GM12891 (cell line): ENCODE measurements at regions not wholly inside any gene's neighbourhood (a gene's known extent, or its start where the extent isn't known, plus 50 kb on each side); places are given as distances from the start of the nearest gene placed in this dataset.
"Not testable (repeated sequence)": the region's sequence is repeated elsewhere in the genome, so short reads cannot be mapped to it uniquely, and the experiment has no call there.

ENCODE experiments used
- DNase-seq: peaks from one replicate; pipeline ENCODE4 v3.0.0; 2011; ENCODE audit warnings: low spot score; ENCODE audit not compliant: insufficient read length
- FAIRE-seq: peaks from 2 replicates; lab custom pipeline; 2011; peaks lifted over from hg19 to GRCh38; lab: Jason Lieb, UNC
- PAX5 ChIP-seq: IDR thresholded peaks from 2 replicates; pipeline ENCODE4 v1.6.1; 2011; ENCODE audit warnings: low read length, moderate library complexity, mild to moderate bottlenecking; ENCODE audit not compliant: insufficient read depth, severe bottlenecking
- POLR2A ChIP-seq: IDR thresholded peaks from 2 replicates; pipeline ENCODE4 v1.6.1; 2011; ENCODE audit warnings: low read depth, low read length, control low read depth
- POLR2AphosphoS5 ChIP-seq: IDR thresholded peaks from 2 replicates; pipeline ENCODE4 v1.6.1; 2011; ENCODE audit warnings: low read depth, low read length, control low read depth
- POU2F2 ChIP-seq: IDR thresholded peaks from 2 replicates; pipeline ENCODE4 v1.6.1; 2011; ENCODE audit warnings: low read depth, mild to moderate bottlenecking, control low read depth, low read length, moderate library complexity
- SPI1 ChIP-seq: IDR thresholded peaks from 2 replicates; pipeline ENCODE4 v1.6.1; 2011; ENCODE audit warnings: low read depth, low read length, control low read depth
- TAF1 ChIP-seq: IDR thresholded peaks from 2 replicates; pipeline ENCODE4 v1.6.1; 2011; ENCODE audit warnings: low read depth, low read length, control low read depth

DNA sequence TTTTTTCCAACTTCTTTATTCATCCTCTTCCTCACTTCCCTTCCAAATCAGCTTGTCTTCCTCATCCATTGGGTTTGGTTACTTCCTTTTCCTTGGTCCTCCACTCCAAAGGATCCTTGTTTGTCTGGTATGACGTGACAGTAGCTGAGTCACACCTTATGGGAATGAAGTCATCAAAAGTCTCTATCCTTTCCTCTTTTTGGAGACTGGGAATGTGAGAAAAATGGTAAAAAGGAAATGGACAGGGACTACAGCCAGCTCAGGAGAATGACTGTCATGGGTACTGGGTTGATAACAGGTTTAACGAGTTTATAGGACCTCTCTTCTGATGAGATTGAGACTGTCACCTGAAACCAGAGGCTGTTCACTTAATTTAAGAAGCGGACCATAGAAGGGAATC lies 76.2 kb upstream of the MYO10 start:
- TF ChIP-seq PAX5 (no peak), TAF1 (no peak), POLR2A (no peak), SPI1 (no peak), POLR2AphosphoS5 (no peak), POU2F2 (no peak)

GRCh38 chr5:17014686-17015085 lies 78.6 kb upstream of the MYO10 start:
- no peak for DNase-seq
- no peak for FAIRE-seq
- TF ChIP-seq TAF1 (no peak), POLR2A (no peak), SPI1 (no peak), PAX5 (no peak), POU2F2 (no peak), POLR2AphosphoS5 (no peak)

More for the DNA sequence above, 76.2 kb upstream of the MYO10 start:
- FAIRE-seq (no peak), DNase-seq (no peak)

DNA sequence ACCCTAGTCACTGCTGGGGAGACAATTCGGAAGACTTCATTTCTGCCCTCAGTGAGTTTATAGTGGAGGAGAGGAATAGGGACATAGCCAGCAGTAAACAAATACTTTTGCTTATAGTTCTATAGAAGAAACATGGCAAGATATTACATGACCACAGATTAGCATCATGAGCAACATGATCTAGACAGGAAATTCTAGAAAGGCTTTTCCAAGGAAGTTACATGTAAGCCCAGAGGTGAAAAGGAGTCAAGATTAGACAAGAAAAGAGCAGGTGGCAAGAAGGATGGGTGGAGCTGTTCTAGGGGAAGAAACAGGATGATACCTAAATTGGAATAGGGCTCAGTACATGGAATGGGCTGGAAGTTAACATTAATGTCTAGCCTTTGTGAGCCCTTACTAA lies 82.8 kb upstream of the MYO10 start:
- DNase-seq, result no peak
- no peak for TF ChIP-seq PAX5
- no peak for TF ChIP-seq SPI1
- TF ChIP-seq TAF1, result no peak
- TF ChIP-seq POLR2AphosphoS5, result no peak
- no peak for TF ChIP-seq POLR2A
- no peak for TF ChIP-seq POU2F2
- FAIRE-seq, result no peak

DNA sequence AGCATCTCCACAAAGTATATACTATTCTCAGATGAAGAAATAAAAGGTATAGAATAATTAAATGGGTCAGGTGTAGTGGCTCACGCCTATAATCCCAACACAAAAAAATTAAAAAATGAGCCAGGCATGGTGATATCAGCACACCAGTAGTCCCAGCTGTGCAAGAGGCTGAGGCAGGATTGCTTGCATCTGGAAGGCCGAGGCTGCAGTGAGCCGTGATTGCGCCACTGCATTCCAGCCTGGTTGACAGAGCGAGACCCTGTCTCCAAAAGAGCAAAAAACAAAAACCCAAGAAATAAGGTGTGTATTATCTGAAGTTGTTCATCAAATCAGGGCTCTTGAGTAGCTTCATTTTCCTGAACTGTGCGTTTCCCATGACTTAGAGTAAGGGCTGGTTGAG lies 83.2 kb upstream of the MYO10 start:
- DNase-seq (no peak), FAIRE-seq (no peak)
- TF ChIP-seq PAX5 (no peak), SPI1 (no peak), POU2F2 (no peak), POLR2AphosphoS5 (no peak), POLR2A (no peak), TAF1 (no peak)

DNA sequence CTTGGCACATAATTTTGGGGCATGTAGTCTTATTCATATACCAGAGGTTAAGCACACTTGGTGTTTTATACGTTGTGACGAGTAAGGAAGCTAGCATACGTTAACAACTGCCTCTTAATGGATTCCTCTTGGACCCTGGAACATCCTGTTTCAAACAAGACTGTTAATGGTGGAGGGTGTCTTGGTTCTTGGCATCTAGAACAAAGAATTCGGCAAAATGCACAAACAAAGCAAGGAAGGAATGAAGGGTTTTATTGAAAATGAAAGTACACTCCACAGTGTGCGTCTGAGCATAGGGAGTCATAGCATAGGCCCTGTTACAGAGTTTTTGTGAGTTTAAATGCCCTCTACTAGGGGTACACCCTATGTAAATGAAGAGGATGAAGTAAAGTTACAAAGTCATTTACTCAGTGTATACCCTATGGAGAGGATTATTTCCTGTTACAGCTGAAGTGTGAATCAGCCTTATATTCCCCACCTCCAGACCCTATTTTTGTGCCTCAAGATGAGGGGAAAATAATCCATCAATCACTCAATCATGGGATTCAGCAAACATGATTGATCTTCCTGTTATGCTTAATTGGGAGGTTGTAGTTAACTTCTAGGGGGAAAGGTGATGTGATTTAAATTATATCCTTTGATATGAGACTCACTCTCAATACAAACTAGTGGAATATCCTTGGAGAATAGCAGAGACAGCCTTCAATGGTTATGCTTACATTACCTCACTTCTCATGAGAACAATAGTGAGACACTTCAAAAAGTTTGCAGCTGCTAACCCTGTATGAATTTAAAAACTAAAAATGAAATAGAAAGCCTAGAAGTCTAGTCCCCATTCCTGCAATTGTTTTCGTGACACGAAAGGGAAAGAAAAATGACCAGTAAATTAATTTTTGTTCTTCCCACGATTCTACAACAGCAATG lies 84.9 kb upstream of the MYO10 start:
- TF ChIP-seq TAF1 (no peak), SPI1 (no peak), POU2F2 (no peak), POLR2A (no peak), POLR2AphosphoS5 (no peak), PAX5 (no peak)
- FAIRE-seq (no peak), DNase-seq (no peak)

- FAIRE-seq (no peak), DNase-seq (no peak)
- TF ChIP-seq SPI1 (no peak), POLR2A (no peak), POLR2AphosphoS5 (no peak), PAX5 (no peak), POU2F2 (no peak), TAF1 (no peak)
Measured at GRCh38 chr5:17021602-17021932, 85.5 kb upstream of the MYO10 start.

- FAIRE-seq (no peak), DNase-seq (no peak)
- TF ChIP-seq SPI1 (no peak), POLR2AphosphoS5 (no peak), POU2F2 (no peak), POLR2A (no peak)
Measured at GRCh38 chr5:17022296-17022695, 86.2 kb upstream of the MYO10 start.

DNA sequence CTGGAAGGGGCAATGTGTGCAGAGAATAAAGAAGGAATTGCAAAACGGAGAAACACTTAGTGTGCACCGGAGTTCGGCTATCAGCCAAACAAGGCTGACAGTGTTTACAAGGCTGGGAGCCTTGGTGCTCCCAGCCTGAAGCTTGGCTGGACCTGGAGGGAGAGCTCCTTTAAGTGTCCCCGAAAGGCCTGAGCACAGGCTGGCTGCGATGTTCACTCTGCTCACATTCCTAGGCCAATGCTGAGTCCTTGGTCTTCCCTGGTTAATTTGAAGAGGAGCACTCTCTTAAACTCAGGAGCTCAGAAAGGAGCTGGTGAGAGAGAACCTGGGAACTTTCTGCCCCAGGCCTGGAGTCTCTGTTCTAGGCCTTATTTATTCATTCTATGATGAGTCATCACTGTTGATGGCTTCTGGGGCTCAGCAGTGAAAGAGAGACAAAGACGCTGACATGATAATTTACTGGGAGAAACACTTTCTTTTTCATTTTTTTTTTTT lies 88.6 kb upstream of the MYO10 start:
- FAIRE-seq (no peak), DNase-seq (no peak)
- TF ChIP-seq TAF1, result no peak
- no peak for TF ChIP-seq POU2F2
- no peak for TF ChIP-seq POLR2AphosphoS5
- TF ChIP-seq POLR2A, result no peak
- no peak for TF ChIP-seq PAX5
- no peak for TF ChIP-seq SPI1

- not testable (repeated sequence) for FAIRE-seq, DNase-seq
Measured at GRCh38 chr5:17031659-17032277, 95.7 kb upstream of the MYO10 start.

DNA sequence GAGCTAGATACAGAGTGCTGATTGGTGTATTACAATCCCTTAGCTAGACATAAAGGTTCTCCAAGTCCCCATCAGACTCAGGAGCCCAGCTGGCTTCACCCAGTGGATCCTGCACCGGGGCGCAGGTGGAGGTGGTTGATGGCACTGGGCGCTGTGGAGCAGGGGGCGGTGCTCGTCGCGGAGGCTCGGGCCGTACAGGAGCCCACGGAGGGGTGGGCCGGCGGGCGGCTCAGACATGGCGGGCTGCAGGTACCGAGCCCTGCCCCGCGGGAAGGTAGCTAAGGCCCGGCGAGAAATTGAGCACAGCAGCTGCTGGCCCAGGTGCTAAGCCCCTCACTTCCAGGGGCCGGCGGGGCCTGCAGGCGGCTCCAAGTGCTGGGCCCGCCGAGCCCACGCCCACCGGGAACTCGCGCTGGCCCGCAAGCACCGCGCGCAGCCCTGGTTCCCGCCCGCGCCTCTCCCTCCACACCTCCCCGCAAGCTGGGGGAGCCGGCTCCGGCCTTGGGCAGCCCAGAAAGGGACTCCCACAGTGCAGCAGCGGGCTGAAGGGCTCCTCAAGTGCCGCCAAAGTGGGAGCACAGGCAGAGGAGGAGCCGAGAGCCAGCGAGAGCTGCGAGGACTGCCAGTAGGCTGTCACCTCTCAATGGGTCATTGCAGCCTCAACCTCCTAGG lies 96.4 kb upstream of the MYO10 start:
- not testable (repeated sequence) for FAIRE-seq, DNase-seq

GRCh38 chr5:17034992-17035391 lies 98.9 kb upstream of the MYO10 start:
- FAIRE-seq, DNase-seq: not testable (repeated sequence)
